ENCODE measurements at regions not wholly inside any gene's neighbourhood (a gene's known extent, or its start where the extent isn't known, plus 50 kb on each side); places are given as distances from the start of the nearest gene placed in this dataset.

DNA sequence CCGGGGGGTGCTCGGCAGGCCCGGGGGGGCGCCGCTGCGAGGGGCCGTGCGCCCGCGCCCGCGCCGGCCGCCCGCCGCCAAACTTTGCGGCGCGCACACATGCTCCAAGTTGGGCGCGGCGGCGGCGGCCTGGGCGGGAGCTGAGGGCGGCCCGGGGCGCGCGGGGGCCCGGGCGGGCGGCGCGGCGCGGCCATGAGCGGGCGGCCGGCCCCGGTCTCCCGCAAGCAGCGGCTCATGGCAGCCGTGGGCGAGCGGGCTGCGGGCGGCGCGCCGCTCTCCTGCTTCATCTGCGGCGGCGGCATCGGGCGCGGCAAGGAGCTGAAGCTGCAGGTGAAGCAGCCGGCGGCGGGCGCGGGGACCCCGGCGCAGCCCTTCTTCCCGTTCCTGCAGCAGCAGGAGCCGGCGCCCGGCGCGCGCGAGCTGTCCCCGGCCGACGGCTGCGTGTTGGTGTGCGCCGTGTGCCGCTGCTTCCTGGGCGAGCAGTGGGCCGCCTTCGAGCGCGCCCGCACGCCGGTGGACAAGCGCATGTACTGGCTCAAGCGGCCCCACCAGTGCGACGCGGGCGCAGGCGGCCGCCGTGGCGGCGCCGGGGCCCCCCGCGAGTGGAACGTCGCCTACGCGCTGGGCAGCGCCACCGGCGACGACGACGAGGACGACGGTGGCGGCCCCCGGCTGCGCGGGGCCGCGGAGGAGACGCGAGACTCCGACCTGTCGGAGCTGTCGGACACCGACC is 57.2 kb upstream of the CIBAR2 start:
- peaks cover 21% of the 10 kb centered on the region for H3K27me3 ChIP-seq (ENCODE audit: insufficient read depth, low read depth, low read length)
- H3K27ac ChIP-seq (ENCODE audit: low read length), result no peak overlapping the region
- TF ChIP-seq EP300 (conservative IDR thresholded peaks at IDR 0.05; ENCODE audit: poor library complexity, severe bottlenecking) (peak; percentile 26), EZH2 (IDR thresholded peaks at IDR 0.05; ENCODE audit: borderline replicate concordance, insufficient read depth, low read length, poor library complexity, severe bottlenecking) (no peak), MXI1 (conservative IDR thresholded peaks at IDR 0.05; ENCODE audit: poor library complexity, severe bottlenecking) (peak; percentile 71)

DNA sequence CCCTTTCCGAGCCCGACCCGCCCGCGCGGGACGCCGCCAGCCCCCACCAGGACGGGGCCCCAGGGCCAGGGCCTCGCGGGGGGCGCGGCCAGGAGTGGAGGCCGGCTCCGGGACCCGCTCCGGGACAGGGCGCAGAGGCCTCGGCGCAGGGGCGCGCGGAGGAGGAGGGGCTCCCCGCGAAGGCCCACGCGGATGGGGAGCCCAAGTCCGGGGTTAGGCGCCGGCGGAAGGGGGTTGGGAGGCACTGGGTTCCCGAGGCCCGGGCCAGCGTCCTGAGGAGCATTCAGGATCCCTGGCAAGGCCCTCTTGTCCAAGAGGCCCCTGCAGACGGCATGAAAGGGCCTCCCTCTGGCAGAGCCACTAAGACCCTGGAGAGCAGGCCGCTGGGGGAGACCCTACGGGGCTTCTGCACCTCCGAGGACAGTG is 57.8 kb upstream of the CIBAR2 start:
- Histone ChIP-seq H3K4me2 (ENCODE audit: low read length) (no peak overlapping the region), H3K4me3 (ENCODE audit: low read length) (peak overlapping the region; percentile 58), H3K9me2 (ENCODE audit: insufficient read depth, low read length) (no peaks in the 10 kb centered on the region), H3K27me3 (ENCODE audit: insufficient read depth, low read depth, low read length) (peaks cover 21% of the 10 kb centered on the region), H3K9ac (ENCODE audit: low read length) (peak overlapping the region; percentile 55), H3K79me2 (replicated peaks; ENCODE audit: insufficient read depth, low read length) (no peaks in the 10 kb centered on the region), H3K9me3 (ENCODE audit: low read length) (no peaks in the 10 kb centered on the region), H3K27ac (ENCODE audit: low read length) (no peak overlapping the region), H3K36me3 (ENCODE audit: insufficient read depth, low read length) (no peaks in the 10 kb centered on the region), H3F3A (ENCODE audit: insufficient read depth, low read length, poor library complexity, severe bottlenecking) (no peaks in the 10 kb centered on the region), H4K20me1 (ENCODE audit: insufficient read depth) (no peaks in the 10 kb centered on the region), H2AFZ (ENCODE audit: low read depth, low read length) (no peak overlapping the region)
- TF ChIP-seq TAF1 (IDR thresholded peaks at IDR 0.05; ENCODE audit: low read depth) (no peak), EZH2 (IDR thresholded peaks at IDR 0.05; ENCODE audit: borderline replicate concordance, insufficient read depth, low read length, poor library complexity, severe bottlenecking) (no peak), MXI1 (conservative IDR thresholded peaks at IDR 0.05; ENCODE audit: poor library complexity, severe bottlenecking) (no peak), RAD21 (conservative IDR thresholded peaks at IDR 0.05) (no peak), SMC3 (conservative IDR thresholded peaks at IDR 0.05; ENCODE audit: poor library complexity) (no peak), REST (IDR thresholded peaks at IDR 0.05; ENCODE audit: borderline replicate concordance) (no peak), POLR2AphosphoS5 (IDR thresholded peaks at IDR 0.05) (no peak), EP300 (conservative IDR thresholded peaks at IDR 0.05; ENCODE audit: poor library complexity, severe bottlenecking) (no peak)
- TF ChIP-seq, protein P1, sequence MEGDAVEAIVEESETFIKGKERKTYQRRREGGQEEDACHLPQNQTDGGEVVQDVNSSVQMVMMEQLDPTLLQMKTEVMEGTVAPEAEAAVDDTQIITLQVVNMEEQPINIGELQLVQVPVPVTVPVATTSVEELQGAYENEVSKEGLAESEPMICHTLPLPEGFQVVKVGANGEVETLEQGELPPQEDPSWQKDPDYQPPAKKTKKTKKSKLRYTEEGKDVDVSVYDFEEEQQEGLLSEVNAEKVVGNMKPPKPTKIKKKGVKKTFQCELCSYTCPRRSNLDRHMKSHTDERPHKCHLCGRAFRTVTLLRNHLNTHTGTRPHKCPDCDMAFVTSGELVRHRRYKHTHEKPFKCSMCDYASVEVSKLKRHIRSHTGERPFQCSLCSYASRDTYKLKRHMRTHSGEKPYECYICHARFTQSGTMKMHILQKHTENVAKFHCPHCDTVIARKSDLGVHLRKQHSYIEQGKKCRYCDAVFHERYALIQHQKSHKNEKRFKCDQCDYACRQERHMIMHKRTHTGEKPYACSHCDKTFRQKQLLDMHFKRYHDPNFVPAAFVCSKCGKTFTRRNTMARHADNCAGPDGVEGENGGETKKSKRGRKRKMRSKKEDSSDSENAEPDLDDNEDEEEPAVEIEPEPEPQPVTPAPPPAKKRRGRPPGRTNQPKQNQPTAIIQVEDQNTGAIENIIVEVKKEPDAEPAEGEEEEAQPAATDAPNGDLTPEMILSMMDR (IDR thresholded peaks at IDR 0.05; ENCODE audit: poor library complexity, severe bottlenecking), result no peak

More for the DNA sequence above, 57.2 kb upstream of the CIBAR2 start:
- H2AFZ ChIP-seq (ENCODE audit: low read depth, low read length), result no peak overlapping the region
- no peaks in the 10 kb centered on the region for H3K9me2 ChIP-seq (ENCODE audit: insufficient read depth, low read length)
- H3K4me3 ChIP-seq (ENCODE audit: low read length), result peak overlapping the region; percentile 58
- no peaks in the 10 kb centered on the region for H4K20me1 ChIP-seq (ENCODE audit: insufficient read depth)
- H3K9me3 ChIP-seq (ENCODE audit: low read length), result no peaks in the 10 kb centered on the region
- H3K36me3 ChIP-seq (ENCODE audit: insufficient read depth, low read length), result no peaks in the 10 kb centered on the region
- H3F3A ChIP-seq (ENCODE audit: insufficient read depth, low read length, poor library complexity, severe bottlenecking), result no peaks in the 10 kb centered on the region
- peak overlapping the region; percentile 55 for H3K9ac ChIP-seq (ENCODE audit: low read length)
- H3K79me2 ChIP-seq (replicated peaks; ENCODE audit: insufficient read depth, low read length), result no peaks in the 10 kb centered on the region
- H3K4me2 ChIP-seq (ENCODE audit: low read length), result no peak overlapping the region
